Mesenteric fat pad (tissue), 1 donor: ENCODE measurements at regions not wholly inside any gene's neighbourhood (a gene's known extent, or its start where the extent isn't known, plus 50 kb on each side); places are given as distances from the start of the nearest gene placed in this dataset.

ENCODE experiments used
- DNase-seq: peaks from one replicate; pipeline ENCODE4 v3.0.0-alpha.2; 2020; ENCODE audit warnings: low spot score
- donor health status: DM: yes; HTN: yes; CAD: no.

GRCh38 chr11:70736937-70737640 is 338.8 kb downstream of the CTTN start:
- DNase-seq, result no peak

DNA sequence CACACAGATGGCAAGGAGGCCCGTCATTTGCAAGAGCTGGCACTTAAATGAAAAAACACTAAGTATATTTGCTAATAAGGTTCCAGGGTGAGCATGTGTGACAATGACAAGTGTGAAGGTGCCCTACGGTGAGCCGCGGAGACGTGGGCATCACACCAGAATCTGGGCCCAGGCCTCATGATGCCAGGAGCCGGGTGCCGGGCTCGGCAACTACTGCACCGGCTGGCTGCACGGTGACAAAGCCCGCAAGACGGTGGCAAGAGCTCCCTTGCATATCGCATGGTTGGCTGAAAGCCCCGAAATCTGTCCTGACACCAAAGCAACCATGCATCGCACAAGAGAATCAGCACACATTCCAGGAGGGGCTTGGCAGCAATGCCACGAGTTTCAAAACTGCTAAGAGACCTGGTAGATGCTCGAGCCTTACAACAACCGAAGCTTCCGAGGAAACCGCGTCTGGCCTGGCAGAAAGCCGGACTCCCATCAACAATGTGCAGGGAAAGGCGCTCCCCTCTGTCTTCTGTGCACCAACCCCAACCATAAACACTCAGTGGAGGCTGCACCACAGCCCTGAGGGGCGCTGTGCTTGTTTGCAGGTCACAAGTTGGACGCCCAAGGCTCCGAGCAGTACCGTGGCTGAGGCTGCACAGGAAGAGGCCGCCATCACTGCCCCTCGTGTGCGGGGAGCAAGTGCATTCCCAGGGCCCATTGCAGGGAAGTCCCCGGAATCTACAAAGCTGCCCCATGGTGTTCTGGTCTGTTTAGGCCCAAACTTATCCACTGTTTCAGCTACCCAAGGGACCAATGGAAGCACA is 339.7 kb downstream of the CTTN start:
- no peak for DNase-seq

DNA sequence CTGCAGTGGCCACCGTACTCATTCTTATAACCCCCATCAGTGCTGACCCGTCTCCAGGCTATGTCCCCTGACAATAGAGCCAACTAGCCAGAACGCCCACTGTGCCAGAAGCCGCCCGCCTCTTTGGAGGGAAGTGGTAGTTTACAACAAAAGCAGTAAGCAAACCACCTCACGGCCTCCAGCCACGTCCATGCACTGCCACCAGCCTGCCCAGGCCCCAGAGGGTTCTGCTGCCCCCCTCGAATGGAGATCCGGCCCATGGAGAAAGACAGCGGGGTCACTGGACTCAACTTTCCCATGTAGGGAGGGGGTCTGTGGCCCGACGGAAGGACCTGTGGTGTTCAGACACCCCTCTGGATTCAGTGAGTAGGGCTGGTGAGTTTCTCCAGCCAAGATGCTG is 340.3 kb downstream of the CTTN start:
- DNase-seq, result no peak

DNA sequence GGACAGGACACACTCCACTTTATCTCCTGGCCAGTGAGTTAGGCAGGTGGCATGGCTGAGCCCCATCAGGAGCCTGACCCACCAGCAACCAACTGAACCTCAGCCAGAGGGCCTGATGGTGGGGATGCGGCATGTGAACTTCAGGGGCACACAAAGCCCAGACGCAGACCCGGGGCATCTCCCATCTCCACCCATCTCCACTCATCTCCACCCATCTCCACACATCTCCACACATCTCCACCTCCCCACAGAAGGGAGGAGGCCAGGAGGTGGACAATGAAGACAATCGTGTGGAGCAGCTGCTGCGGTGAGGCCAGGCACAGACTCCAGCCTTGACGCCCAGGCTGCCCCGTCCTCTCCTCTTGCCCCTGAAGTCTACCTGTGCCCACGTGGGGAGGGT is 340.8 kb downstream of the CTTN start:
- DNase-seq, result no peak

- DNase-seq, result no peak
Observed at GRCh38 chr11:70739811-70740487, 341.6 kb downstream of the CTTN start.

DNA sequence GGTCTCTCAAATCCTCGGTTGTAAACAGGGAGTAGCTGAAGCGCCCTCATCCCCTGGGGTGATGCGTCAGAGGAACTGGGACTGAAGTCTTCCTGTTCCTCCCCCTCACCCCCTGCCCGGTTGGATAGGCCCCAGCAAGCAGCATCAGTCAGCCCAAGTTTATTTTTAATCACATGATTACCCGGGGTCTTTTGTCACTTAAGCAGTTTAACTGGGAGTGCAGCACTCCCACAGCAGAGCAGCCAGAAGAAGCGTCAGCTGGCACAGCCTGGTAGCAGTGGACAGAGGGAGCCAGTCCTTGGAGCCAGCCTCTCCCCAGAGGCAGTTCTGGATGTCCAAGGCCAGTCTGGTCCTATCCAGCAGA is 342.1 kb downstream of the CTTN start:
- no peak for DNase-seq

DNA sequence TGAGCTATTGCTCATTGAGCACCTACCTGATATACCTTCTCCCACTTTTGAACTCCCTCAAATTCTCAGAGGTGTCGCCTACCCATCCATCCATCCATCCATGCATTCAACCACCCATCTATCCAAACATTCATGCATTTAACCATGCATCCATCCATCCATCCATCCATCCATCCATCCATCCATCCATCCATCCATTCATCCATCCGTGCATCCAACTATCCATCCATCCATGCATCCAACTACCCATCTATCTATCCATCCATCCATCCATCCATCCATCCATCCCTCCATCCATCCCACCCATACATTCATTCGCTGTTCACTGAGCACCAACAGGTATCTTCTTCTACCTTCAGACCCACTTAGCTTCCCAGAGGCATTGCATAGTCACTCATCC is 342.8 kb downstream of the CTTN start:
- DNase-seq, result no peak

GRCh38 chr11:70742553-70743291 is 344.4 kb downstream of the CTTN start:
- DNase-seq, result no peak

DNA sequence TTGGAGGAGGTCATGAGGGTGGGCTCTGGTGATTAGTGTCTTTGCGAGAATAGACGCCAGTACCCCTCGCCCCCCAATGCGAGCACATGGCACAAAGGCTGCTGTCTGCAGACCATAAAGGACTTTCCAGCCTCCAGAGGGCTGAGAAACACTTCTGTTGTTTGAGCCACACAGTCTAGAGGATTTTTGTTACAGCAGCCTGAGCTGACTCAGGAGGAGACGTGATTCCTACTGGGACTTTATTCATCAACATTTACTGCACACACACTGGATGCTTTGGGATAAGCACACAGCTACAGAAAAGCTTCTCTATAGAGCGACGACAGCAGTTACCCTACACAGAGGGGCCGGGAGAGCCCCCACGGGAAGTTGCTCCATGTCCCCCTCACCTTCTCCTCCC is 345.0 kb downstream of the CTTN start:
- DNase-seq, result no peak

DNA sequence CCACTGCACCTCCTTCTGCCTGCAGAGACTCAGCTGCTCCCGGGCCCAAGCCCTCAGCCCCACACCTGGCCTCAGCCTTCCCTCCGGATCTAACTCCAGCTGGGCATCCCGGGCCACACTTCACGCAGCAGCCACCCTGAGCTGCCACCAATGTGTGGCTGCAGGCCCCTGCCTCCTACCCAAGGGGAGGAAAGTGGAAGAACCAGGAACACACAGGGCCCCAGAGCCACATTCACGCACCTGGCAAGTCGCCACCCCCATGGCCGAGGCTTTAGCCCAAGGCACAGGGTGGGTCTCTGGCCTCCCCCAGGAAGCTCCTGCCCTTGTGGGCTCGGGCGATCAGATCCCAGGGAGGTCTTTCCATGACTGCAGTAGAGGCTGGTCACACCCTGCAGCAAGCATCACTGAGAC is 345.6 kb downstream of the CTTN start:
- DNase-seq, result no peak

DNA sequence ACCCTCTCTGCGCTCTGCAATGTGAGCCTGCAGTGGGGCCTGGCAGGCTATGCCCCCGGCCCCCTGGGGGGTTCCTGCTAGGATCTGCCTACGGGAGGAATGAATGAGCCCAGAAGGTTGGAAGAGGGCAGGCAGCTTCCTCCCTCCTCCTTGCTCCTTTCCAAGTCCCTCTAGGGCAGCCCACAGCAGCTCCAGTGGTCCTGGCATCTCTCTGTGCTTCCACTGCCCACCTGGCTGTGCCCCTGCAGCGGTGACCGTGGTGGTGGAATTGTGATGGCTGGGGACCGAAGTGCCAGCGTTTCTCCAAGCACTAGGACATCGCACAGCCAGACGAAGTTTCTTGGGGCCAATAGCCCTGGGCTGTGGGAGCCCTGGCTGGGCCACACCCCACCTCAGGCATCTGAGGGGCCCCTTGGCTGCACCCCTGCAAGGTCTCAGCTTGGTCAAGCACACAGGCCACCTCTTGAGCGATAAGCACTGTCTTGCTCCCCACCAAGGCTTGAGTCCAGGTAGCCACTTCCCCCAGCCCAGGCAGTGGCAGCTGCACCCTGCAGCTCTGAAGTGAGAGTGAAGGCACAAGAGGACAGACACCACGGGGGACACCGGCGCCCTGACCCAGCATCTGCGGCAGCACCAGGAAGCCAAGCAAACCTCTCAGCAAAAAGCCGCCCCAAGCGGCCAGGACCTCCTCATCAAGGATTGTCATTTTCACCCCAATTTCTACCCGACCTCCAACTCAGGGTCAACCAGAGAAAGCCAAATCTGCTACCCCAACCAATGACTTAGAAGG is 346.3 kb downstream of the CTTN start:
- no peak for DNase-seq

GRCh38 chr11:70745451-70745850 is 347.1 kb downstream of the CTTN start:
- DNase-seq, result no peak

- DNase-seq, result no peak
Observed at GRCh38 chr11:70745941-70746340, 347.6 kb downstream of the CTTN start.

GRCh38 chr11:70746351-70746750 is 348.0 kb downstream of the CTTN start:
- DNase-seq, result no peak

DNA sequence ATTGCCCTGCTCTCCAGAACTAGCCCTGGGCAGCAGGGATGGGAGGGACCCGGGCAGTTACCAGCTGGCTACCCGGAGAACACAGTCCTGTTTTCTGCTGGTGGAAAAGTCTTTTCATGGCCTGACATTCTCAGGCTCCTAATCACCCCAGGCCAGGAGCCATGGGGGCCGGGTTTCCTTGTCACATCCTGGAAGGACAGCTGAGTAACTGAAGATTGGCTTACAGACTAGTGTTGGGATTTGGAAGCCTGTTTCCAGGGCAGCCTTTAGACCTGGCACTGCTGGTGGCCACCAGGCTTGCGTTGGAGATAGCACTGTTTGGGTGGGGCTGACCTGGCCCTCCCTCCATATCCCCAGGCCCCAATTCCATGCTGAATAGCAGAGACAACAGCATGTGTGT is 349.0 kb downstream of the CTTN start:
- DNase-seq, result no peak

- no peak for DNase-seq
Observed at GRCh38 chr11:70747921-70748320, 349.6 kb downstream of the CTTN start.

- no peak for DNase-seq
Observed at GRCh38 chr11:70751142-70751734, 352.9 kb downstream of the CTTN start.

GRCh38 chr11:70755410-70756158 is 357.3 kb downstream of the CTTN start:
- peak; percentile 93 for DNase-seq

GRCh38 chr11:70756341-70756740 is 358.0 kb downstream of the CTTN start:
- no peak for DNase-seq

GRCh38 chr11:70756756-70757155 is 358.4 kb downstream of the CTTN start:
- no peak for DNase-seq
